H1 (cell line): ENCODE measurements at regions not wholly inside any gene's neighbourhood (a gene's known extent, or its start where the extent isn't known, plus 50 kb on each side); places are given as distances from the start of the nearest gene placed in this dataset.

Experiments
- CTCF ChIA-PET: fragments of 300-600 bp; sonication (Branson Sonifier 250); formaldehyde crosslinking; loops from one replicate; lab custom pipeline; 2021; ENCODE audit not compliant: partially characterized antibody; lab: Charles Lee
- POLR2A ChIA-PET: fragments of 300-600 bp; sonication (Branson Sonifier 250); formaldehyde crosslinking; loops from one replicate; lab custom pipeline; 2021; ENCODE audit warnings: inconsistent platforms; ENCODE audit not compliant: partially characterized antibody; lab: Charles Lee
- DNase-seq, 2 experiments: peaks; one replicate each; pipeline versions ENCODE4 v3.0.0 to v3.0.0-alpha.2; 2010 to 2022; ENCODE audit warnings: low spot score in 2 of 2, low read depth in 1 of 2, mixed read lengths in 1 of 2
- FAIRE-seq: peaks from 2 replicates; lab custom pipeline; 2011; peaks lifted over from hg19 to GRCh38; lab: Jason Lieb, UNC
- H2AFZ ChIP-seq: 2 replicates; pipeline ENCODE4 v1.8.1; 2012; ENCODE audit warnings: low read length, inconsistent platforms
- H2AK5ac ChIP-seq: 2 replicates; pipeline ENCODE4 v1.6.1; 2013; ENCODE audit warnings: low read depth, low read length
- H2BK120ac ChIP-seq: replicated peaks from 2 replicates; pipeline ENCODE3; 2013; ENCODE audit warnings: low read depth, low read length, inconsistent platforms
- H2BK12ac ChIP-seq: 2 replicates; pipeline ENCODE4 v1.6.1; 2013; ENCODE audit warnings: low read depth, low read length
- H2BK15ac ChIP-seq: 2 replicates; pipeline ENCODE4 v1.6.1; 2013; ENCODE audit warnings: low read length
- H2BK20ac ChIP-seq: 2 replicates; pipeline ENCODE4 v1.6.1; 2013; ENCODE audit warnings: low read length
- H2BK5ac ChIP-seq: 2 replicates; pipeline ENCODE4 v1.6.1; 2013; ENCODE audit warnings: low read depth, low read length
- H3K14ac ChIP-seq: 2 replicates; pipeline ENCODE4 v1.6.1; 2013; ENCODE audit warnings: inconsistent platforms; ENCODE audit not compliant: insufficient read length
- H3K18ac ChIP-seq: 2 replicates; pipeline ENCODE4 v1.6.1; 2013; ENCODE audit warnings: low read length; ENCODE audit errors: extremely low read depth
- H3K23ac ChIP-seq: 2 replicates; pipeline ENCODE4 v1.6.1; 2013; ENCODE audit warnings: inconsistent platforms; ENCODE audit not compliant: insufficient read length
- H3K23me2 ChIP-seq: 2 replicates; pipeline ENCODE4 v1.6.1; 2013; ENCODE audit warnings: low read depth, low read length
- H3K27ac ChIP-seq: 2 replicates; pipeline ENCODE4 v1.6.1; 2011; ENCODE audit warnings: low read depth, low read length, inconsistent platforms
- H3K27me3 ChIP-seq, 4 experiments: replicated peaks in 1 of 4; 1 replicate in 1 of 4; 2 replicates in 3 of 4; pipeline versions ENCODE4 v1.6.1 to v1.8.1; 2011 to 2013; ENCODE audit warnings: low read length in 3 of 4, mild to moderate bottlenecking in 3 of 4, inconsistent platforms in 2 of 4, mixed read lengths in 2 of 4, moderate library complexity in 1 of 4; ENCODE audit not compliant: control insufficient read depth in 3 of 4, insufficient read depth in 3 of 4; ENCODE audit errors: extremely low read depth in 1 of 4
- H3K36me3 ChIP-seq, 4 experiments: 2 replicates each; pipeline versions ENCODE4 v1.6.1 to v1.8.1; 2011 to 2013; ENCODE audit warnings: mild to moderate bottlenecking in 4 of 4, low read length in 3 of 4, moderate library complexity in 2 of 4, control low read depth in 1 of 4, inconsistent platforms in 1 of 4; ENCODE audit not compliant: insufficient read depth in 4 of 4, control insufficient read depth in 2 of 4
- H3K4ac ChIP-seq: replicated peaks from 2 replicates; pipeline ENCODE3; 2013; ENCODE audit warnings: low read length, low read depth, mixed read lengths, inconsistent platforms; ENCODE audit not compliant: insufficient read length
- H3K4me1 ChIP-seq, 4 experiments: replicated peaks in 1 of 4; 1 replicate in 1 of 4; 2 replicates in 3 of 4; pipeline versions ENCODE4 v1.6.1 to v1.8.1; 2011 to 2013; ENCODE audit warnings: low read length in 3 of 4, inconsistent platforms in 2 of 4, mixed read lengths in 1 of 4; ENCODE audit not compliant: insufficient read depth in 4 of 4, control insufficient read depth in 3 of 4
- H3K4me2 ChIP-seq, 2 experiments: 2 replicates each; pipeline versions ENCODE4 v1.6.1 to v1.8.1; 2011 to 2013; ENCODE audit warnings: low read depth in 2 of 2, low read length in 2 of 2, control low read depth in 1 of 2, inconsistent platforms in 1 of 2, mild to moderate bottlenecking in 1 of 2; ENCODE audit not compliant: insufficient read depth in 1 of 2
- H3K4me3 ChIP-seq, 4 experiments: fragments of 200-600, 300-600 bp in 1 of 4; sonication (generic), shearing (Covaris generic), sonication (Bioruptor Twin) in 1 of 4; 2 replicates each; pipeline versions ENCODE4 v1.5.1 to v1.8.1; 2011 to 2016; ENCODE audit warnings: low read length in 4 of 4, low read depth in 3 of 4, control low read depth in 2 of 4, inconsistent platforms in 2 of 4, mild to moderate bottlenecking in 2 of 4, mixed read lengths in 1 of 4, moderate library complexity in 1 of 4; ENCODE audit not compliant: insufficient read depth in 2 of 4; ENCODE audit errors: extremely low read depth in 1 of 4
- H3K56ac ChIP-seq: replicated peaks from 2 replicates; pipeline ENCODE3; 2013; ENCODE audit warnings: low read depth, mild to moderate bottlenecking, mixed read lengths, low read length, inconsistent platforms; ENCODE audit not compliant: insufficient read length
- H3K79me1 ChIP-seq: 2 replicates; pipeline ENCODE4 v1.6.1; 2013; ENCODE audit warnings: low read depth, low read length, control low read depth
- H3K79me2 ChIP-seq, 2 experiments: 2 replicates each; pipeline versions ENCODE4 v1.6.1 to v1.8.1; 2012 to 2013; ENCODE audit warnings: low read length in 2 of 2, mild to moderate bottlenecking in 2 of 2, inconsistent platforms in 1 of 2; ENCODE audit not compliant: insufficient read depth in 2 of 2, control insufficient read depth in 1 of 2
- H3K9ac ChIP-seq, 4 experiments: replicated peaks in 1 of 4; 1 replicate in 1 of 4; 2 replicates in 3 of 4; pipeline versions ENCODE4 v1.6.1 to v1.8.1; 2011 to 2013; ENCODE audit warnings: low read depth in 3 of 4, low read length in 3 of 4, control low read depth in 2 of 4, mild to moderate bottlenecking in 2 of 4, moderate library complexity in 2 of 4, inconsistent platforms in 1 of 4; ENCODE audit errors: extremely low read depth in 1 of 4
- H3K9me3 ChIP-seq, 2 experiments: 2 replicates each; pipeline versions ENCODE4 v1.6.1 to v1.8.1; 2012 to 2013; ENCODE audit warnings: mild to moderate bottlenecking in 2 of 2, moderate library complexity in 2 of 2, control low read depth in 1 of 2, inconsistent platforms in 1 of 2, low read depth in 1 of 2, low read length in 1 of 2, mixed read lengths in 1 of 2; ENCODE audit not compliant: insufficient read depth in 2 of 2
- H4K20me1 ChIP-seq, 2 experiments: replicated peaks in 1 of 2; 2 replicates each; pipeline versions ENCODE3 to v1.8.1; 2011 to 2013; ENCODE audit warnings: inconsistent platforms in 2 of 2, low read length in 2 of 2, mild to moderate bottlenecking in 1 of 2; ENCODE audit not compliant: insufficient read depth in 2 of 2, control insufficient read depth in 1 of 2
- H4K5ac ChIP-seq: 2 replicates; pipeline ENCODE4 v1.6.1; 2013; ENCODE audit warnings: low read length, low read depth, mixed read lengths, inconsistent platforms; ENCODE audit not compliant: insufficient read length
- H4K8ac ChIP-seq: 2 replicates; pipeline ENCODE4 v1.8.0; 2013; ENCODE audit warnings: mild to moderate bottlenecking, moderate library complexity, low read length, inconsistent platforms; ENCODE audit not compliant: insufficient read depth; ENCODE audit errors: extremely low read depth
- H4K91ac ChIP-seq: replicated peaks from 2 replicates; pipeline ENCODE3; 2013; ENCODE audit warnings: low read length, mixed read lengths, inconsistent platforms; ENCODE audit not compliant: insufficient read length
- BRCA1 ChIP-seq: IDR thresholded peaks from 2 replicates; pipeline ENCODE4 v1.6.1; 2012; ENCODE audit warnings: low read depth, low read length, improper control_type of control experiment
- CHD1 ChIP-seq: IDR thresholded peaks from 2 replicates; pipeline ENCODE4 v1.6.1; 2012; ENCODE audit warnings: low read depth, low read length, improper control_type of control experiment
- E2F6 ChIP-seq: IDR thresholded peaks from 2 replicates; pipeline ENCODE4 v1.6.1; 2012; ENCODE audit warnings: inconsistent platforms
- EP300 ChIP-seq, 2 experiments: IDR thresholded peaks; 1 replicate in 1 of 2; 2 replicates in 1 of 2; pipeline ENCODE4 v1.6.1; 2011 to 2012; ENCODE audit warnings: low read depth in 2 of 2, low read length in 2 of 2, mild to moderate bottlenecking in 2 of 2, borderline replicate concordance in 1 of 2, inconsistent platforms in 1 of 2, moderate library complexity in 1 of 2
- EZH2 ChIP-seq: fragments of 200-600 bp; sonication (generic); IDR thresholded peaks from 2 replicates; pipeline ENCODE4 v1.7.1; 2012; ENCODE audit warnings: low read depth, mild to moderate bottlenecking, moderate library complexity, low read length, inconsistent platforms; ENCODE audit not compliant: severe bottlenecking
- KDM1A ChIP-seq: fragments of 200-600, 300-600 bp; sonication (generic); IDR thresholded peaks from 2 replicates; pipeline ENCODE4 v1.7.1; 2016; ENCODE audit warnings: mild to moderate bottlenecking, low read length, borderline replicate concordance
- NRF1 ChIP-seq: IDR thresholded peaks from 2 replicates; pipeline ENCODE4 v1.6.1; 2011; ENCODE audit warnings: mild to moderate bottlenecking, low read depth, low read length, improper control_type of control experiment
- PHF8 ChIP-seq: fragments of 200-600 bp; sonication (generic); conservative IDR thresholded peaks from 2 replicates; pipeline ENCODE4 v1.7.1; 2012; ENCODE audit warnings: low read depth, mild to moderate bottlenecking, inconsistent platforms, low read length, moderate library complexity
- POLR2A ChIP-seq, 2 experiments: IDR thresholded peaks; 1 replicate in 1 of 2; 2 replicates in 1 of 2; pipeline ENCODE4 v1.6.1; 2011; ENCODE audit warnings: low read depth in 2 of 2, low read length in 2 of 2, mild to moderate bottlenecking in 2 of 2; ENCODE audit errors: control extremely low read depth in 1 of 2
- POLR2AphosphoS5 ChIP-seq: IDR thresholded peaks from 2 replicates; pipeline ENCODE4 v1.6.1; 2011; ENCODE audit warnings: low read depth, low read length
- RNF2 ChIP-seq: fragments of 200-900, 300-1000 bp; sonication (generic); IDR thresholded peaks from 2 replicates; pipeline ENCODE4 v1.7.1; 2016; ENCODE audit warnings: borderline replicate concordance, low read depth, mild to moderate bottlenecking, antibody characterized with exemption, low read length; ENCODE audit not compliant: poor library complexity, severe bottlenecking; ENCODE audit errors: missing control alignments
- SP2 ChIP-seq: IDR thresholded peaks from 2 replicates; pipeline ENCODE4 v1.6.1; 2012; ENCODE audit warnings: mild to moderate bottlenecking, low read length, inconsistent platforms
- SP4 ChIP-seq: IDR thresholded peaks from 2 replicates; pipeline ENCODE4 v1.6.1; 2012; ENCODE audit warnings: low read length, inconsistent platforms
- TAF1 ChIP-seq: IDR thresholded peaks from 2 replicates; pipeline ENCODE4 v1.6.1; 2011; ENCODE audit warnings: mild to moderate bottlenecking, low read depth, low read length
- TAF7 ChIP-seq: optimal IDR thresholded peaks from 2 replicates; pipeline ENCODE3; 2011; ENCODE audit warnings: low read depth, mild to moderate bottlenecking, inconsistent platforms, low read length, moderate library complexity, borderline replicate concordance
- WGBS, 2 experiments: shearing (Covaris generic) in 1 of 2; methylation state at CpG; one replicate each; pipeline versions ENCODE4 v1.1.6 to v1.1.7; 2013 to 2015; ENCODE audit warnings: low lambda C conversion rate in 2 of 2, mixed read lengths in 2 of 2, inconsistent platforms in 1 of 2, low coverage in 1 of 2, missing lambda C conversion rate in 1 of 2; ENCODE audit not compliant: insufficient replicate concordance in 2 of 2, insufficient coverage in 1 of 2, insufficient read length in 1 of 2; ENCODE audit errors: extremely low coverage in 1 of 2, missing lambda C conversion rate in 1 of 2; 5-methylcytosine and 5-hydroxymethylcytosine counted together

DNA sequence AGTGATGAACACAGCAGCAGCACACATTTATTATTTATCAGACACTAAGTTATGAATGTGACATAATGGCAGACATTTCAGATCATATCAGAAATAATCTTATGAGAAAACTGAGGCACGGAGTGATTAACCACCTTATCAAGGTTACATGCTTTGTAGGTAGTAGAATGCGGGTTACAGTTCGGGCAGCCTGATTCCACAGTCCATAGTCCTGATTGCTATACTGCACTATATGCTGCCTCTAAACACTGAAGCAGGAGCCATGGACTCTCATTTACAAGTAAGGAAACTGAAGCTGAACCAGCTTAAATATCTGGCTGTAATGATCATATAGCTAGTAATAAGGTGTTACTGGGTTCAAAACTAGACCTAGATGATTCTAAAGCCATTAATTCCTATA, 291.3 kb upstream of the ADAMTSL1 start:
- Histone ChIP-seq H3K23me2 (no peaks in the 10 kb centered on the region; the same call in 1 of the 2 replicates), H2BK120ac (no peak overlapping the region)
- CTCF ChIA-PET = no interaction called here
- TF ChIP-seq E2F6 (no peak), TAF1 (no peak), NRF1 (no peak), EP300 (IDR thresholded peaks at IDR 0.05; ENCODE audit: borderline replicate concordance in 1 of 2, low read depth in 2 of 2, low read length in 2 of 2) (no peak), TAF7 (no peak), POLR2AphosphoS5 (no peak), RNF2 (no peak), POLR2A (IDR thresholded peaks at IDR 0.05; ENCODE audit: control extremely low read depth in 1 of 2, low read depth in 2 of 2, low read length in 2 of 2) (no peak), BRCA1 (no peak), CHD1 (no peak), PHF8 (no peak), KDM1A (no peak), SP4 (no peak), SP2 (no peak), EZH2 (no peak)

More for the DNA sequence above, 291.3 kb upstream of the ADAMTSL1 start:
- POLR2A ChIA-PET = no interaction called here
- H4K91ac ChIP-seq = no peak overlapping the region
- no peak overlapping the region for H3K4me3 ChIP-seq
- no peak overlapping the region for H3K14ac ChIP-seq
- no peak overlapping the region for H2BK15ac ChIP-seq
- H2BK20ac ChIP-seq = no peak overlapping the region
- H3K27me3 ChIP-seq = no peaks in the 10 kb centered on the region
- no peak overlapping the region for H2BK5ac ChIP-seq
- H4K5ac ChIP-seq = no peak overlapping the region
- no peak overlapping the region for H3K18ac ChIP-seq
- H3K9me3 ChIP-seq = peaks cover 2 to 7% of the 10 kb centered on the region in 2 experiments; a peak in 2 of 4 replicates
- H3K4ac ChIP-seq = no peak overlapping the region
- H3K9ac ChIP-seq = no peak overlapping the region
- H4K8ac ChIP-seq = no peak overlapping the region
- no peaks in the 10 kb centered on the region for H3K79me2 ChIP-seq
- H3K23ac ChIP-seq = no peak overlapping the region
- no peaks in the 10 kb centered on the region for H3K79me1 ChIP-seq
- H3K56ac ChIP-seq = no peak overlapping the region
- DNase-seq = no peak
- no peaks in the 10 kb centered on the region for H3K36me3 ChIP-seq
- H2BK12ac ChIP-seq = no peak overlapping the region
- H3K4me2 ChIP-seq = no peak overlapping the region
- no peak overlapping the region for H2AFZ ChIP-seq
- no peaks in the 10 kb centered on the region for H3K4me1 ChIP-seq
- WGBS, 2 experiments = 93% methylated on average over 3 of the region's 3 CpGs; no CpG with 5 or more reads in 1 of the 2 experiments
- no peak for FAIRE-seq
- H4K20me1 ChIP-seq = no peaks in the 10 kb centered on the region
- no peak overlapping the region for H3K27ac ChIP-seq
- no peak overlapping the region for H2AK5ac ChIP-seq
